ENCODE measurements at regions not wholly inside any gene's neighbourhood (a gene's known extent, or its start where the extent isn't known, plus 50 kb on each side); places are given as distances from the start of the nearest gene placed in this dataset.

DNA sequence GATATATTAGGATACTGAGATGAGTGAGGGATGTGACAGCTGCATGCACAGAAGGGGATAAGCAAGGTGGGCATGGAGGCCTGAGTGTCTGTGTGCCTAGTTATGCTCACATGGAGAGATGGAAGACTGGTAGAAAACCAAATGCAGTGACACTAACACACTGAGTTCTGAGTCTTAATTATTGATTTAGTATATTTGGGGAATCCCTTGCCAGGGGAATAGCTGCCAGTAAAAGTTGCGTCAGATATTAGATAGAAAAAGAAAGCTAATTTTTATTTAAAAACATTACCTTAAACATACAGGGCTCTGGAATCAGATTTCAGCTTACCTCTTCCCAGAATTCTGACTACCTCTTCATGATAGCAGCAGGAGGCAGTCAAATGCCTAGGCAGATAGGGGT lies 620.5 kb downstream of the METTL15 start:
- peaks cover 4% of the 10 kb centered on the region for H3K9me3 Mint-ChIP-seq (ENCODE audit: low read depth)
- no peaks in the 10 kb centered on the region for H3K36me3 Mint-ChIP-seq (ENCODE audit: low read depth)
- H3K4me3 Mint-ChIP-seq (ENCODE audit: unreplicated experiment): no peak overlapping the region
- no peaks in the 10 kb centered on the region for H3K4me1 Mint-ChIP-seq (ENCODE audit: low read depth)
- DNase-seq (ENCODE audit: low spot score): no peak
- no peaks in the 10 kb centered on the region for H3K27me3 Mint-ChIP-seq (ENCODE audit: low read depth)
- no peak overlapping the region for H3K27ac Mint-ChIP-seq (ENCODE audit: unreplicated experiment)
- TF ChIP-seq, protein P1, sequence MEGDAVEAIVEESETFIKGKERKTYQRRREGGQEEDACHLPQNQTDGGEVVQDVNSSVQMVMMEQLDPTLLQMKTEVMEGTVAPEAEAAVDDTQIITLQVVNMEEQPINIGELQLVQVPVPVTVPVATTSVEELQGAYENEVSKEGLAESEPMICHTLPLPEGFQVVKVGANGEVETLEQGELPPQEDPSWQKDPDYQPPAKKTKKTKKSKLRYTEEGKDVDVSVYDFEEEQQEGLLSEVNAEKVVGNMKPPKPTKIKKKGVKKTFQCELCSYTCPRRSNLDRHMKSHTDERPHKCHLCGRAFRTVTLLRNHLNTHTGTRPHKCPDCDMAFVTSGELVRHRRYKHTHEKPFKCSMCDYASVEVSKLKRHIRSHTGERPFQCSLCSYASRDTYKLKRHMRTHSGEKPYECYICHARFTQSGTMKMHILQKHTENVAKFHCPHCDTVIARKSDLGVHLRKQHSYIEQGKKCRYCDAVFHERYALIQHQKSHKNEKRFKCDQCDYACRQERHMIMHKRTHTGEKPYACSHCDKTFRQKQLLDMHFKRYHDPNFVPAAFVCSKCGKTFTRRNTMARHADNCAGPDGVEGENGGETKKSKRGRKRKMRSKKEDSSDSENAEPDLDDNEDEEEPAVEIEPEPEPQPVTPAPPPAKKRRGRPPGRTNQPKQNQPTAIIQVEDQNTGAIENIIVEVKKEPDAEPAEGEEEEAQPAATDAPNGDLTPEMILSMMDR (IDR thresholded peaks at IDR 0.05): no peak

DNA sequence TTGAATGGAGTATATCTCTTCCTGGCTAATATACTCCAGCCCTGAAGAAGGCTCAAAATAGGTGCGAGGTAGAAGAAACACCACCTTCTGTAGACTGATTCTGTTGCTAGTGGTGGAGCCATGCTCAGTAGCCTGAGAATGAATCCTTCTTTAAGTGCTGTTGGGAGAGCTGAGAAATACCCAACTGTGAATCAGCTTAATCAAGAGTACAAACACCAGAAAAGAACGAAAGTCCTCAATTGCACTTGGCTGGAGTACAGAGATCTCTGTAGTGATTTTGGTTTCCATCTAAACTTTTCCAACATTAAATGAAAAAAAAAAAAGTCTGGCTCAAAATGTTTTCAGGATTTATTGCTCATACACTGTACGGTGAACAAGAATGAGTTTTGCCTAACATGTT lies 619.1 kb downstream of the METTL15 start:
- H3K4me1 Mint-ChIP-seq (ENCODE audit: low read depth): no peaks in the 10 kb centered on the region
- no peak overlapping the region for H3K4me3 Mint-ChIP-seq (ENCODE audit: unreplicated experiment)
- TF ChIP-seq, protein P1 (IDR thresholded peaks at IDR 0.05): no peak
- no peaks in the 10 kb centered on the region for H3K36me3 Mint-ChIP-seq (ENCODE audit: low read depth)
- no peak for DNase-seq (ENCODE audit: low spot score)
- no peaks in the 10 kb centered on the region for H3K27me3 Mint-ChIP-seq (ENCODE audit: low read depth)
- no peaks in the 10 kb centered on the region for H3K9me3 Mint-ChIP-seq (ENCODE audit: low read depth)
- H3K27ac Mint-ChIP-seq (ENCODE audit: unreplicated experiment): no peak overlapping the region

DNA sequence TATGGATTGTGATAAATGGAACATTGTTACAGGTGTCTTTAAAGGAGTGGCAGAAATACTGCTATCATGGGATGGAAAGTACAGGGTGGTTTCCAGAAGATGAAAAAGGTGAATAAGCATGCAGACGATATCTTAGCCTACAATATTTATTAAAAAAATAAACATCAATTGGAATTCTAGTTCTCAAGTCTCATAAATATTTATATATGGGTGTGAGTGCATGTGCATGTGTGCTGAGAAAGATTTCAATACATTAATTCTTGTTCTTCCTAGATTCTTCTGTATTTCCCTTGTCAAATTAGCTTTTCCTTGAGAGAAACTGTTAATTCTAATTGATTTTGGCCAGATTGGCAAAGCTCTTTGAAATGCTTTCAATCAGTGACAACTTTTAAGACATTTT lies 618.2 kb downstream of the METTL15 start:
- TF ChIP-seq, protein P1 (IDR thresholded peaks at IDR 0.05): no peak
- Mint-ChIP-seq H3K36me3 (ENCODE audit: low read depth) (no peaks in the 10 kb centered on the region), H3K27ac (ENCODE audit: unreplicated experiment) (no peak overlapping the region), H3K4me3 (ENCODE audit: unreplicated experiment) (no peak overlapping the region), H3K9me3 (ENCODE audit: low read depth) (no peaks in the 10 kb centered on the region), H3K27me3 (ENCODE audit: low read depth) (no peaks in the 10 kb centered on the region), H3K4me1 (ENCODE audit: low read depth) (no peaks in the 10 kb centered on the region)
- no peak for DNase-seq (ENCODE audit: low spot score)

DNA sequence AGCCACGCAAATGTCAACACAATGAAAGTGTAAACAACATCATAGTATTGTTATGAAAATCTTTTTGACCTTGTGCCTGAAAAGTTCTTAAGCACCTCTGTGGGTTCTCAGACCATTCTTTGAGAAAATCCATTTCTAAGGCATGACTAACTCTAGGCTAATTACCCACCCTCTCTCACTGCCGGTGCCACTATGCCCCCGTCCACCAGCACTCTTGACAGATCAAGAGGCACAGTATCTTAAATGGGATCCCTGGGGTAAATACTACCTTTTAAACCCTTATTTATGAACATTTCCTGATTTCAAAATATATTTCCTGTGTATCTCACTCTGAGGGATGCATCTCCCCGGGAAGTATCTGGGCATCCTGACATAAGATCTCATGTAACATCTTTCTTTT lies 607.5 kb downstream of the METTL15 start:
- H3K4me3 Mint-ChIP-seq (ENCODE audit: unreplicated experiment): no peak overlapping the region
- no peaks in the 10 kb centered on the region for H3K36me3 Mint-ChIP-seq (ENCODE audit: low read depth)
- H3K27me3 Mint-ChIP-seq (ENCODE audit: low read depth): no peaks in the 10 kb centered on the region
- no peak overlapping the region for H3K27ac Mint-ChIP-seq (ENCODE audit: unreplicated experiment)
- no peak for DNase-seq (ENCODE audit: low spot score)
- no peaks in the 10 kb centered on the region for H3K4me1 Mint-ChIP-seq (ENCODE audit: low read depth)
- no peaks in the 10 kb centered on the region for H3K9me3 Mint-ChIP-seq (ENCODE audit: low read depth)
- TF ChIP-seq, protein P1 (IDR thresholded peaks at IDR 0.05): no peak

DNA sequence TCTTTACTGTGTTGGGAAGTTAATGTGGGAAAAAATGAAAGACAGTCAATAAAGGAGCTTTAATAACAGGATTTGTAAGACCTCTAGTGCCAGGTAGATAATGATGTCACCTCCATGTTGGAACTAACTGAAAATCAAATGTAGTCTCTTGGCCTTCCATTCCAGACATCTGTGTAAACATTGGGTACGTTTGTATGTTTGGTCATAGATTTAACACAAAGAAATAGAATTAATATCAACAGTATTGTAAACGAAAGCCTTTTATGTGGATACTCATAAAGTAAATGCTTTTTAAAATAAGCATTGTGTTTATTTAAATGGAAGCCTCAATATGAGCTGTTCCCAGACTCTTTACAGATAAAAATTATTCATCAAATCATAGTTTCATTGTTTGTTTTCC lies 605.7 kb downstream of the METTL15 start:
- Mint-ChIP-seq H3K27me3 (ENCODE audit: low read depth) (no peaks in the 10 kb centered on the region), H3K4me1 (ENCODE audit: low read depth) (no peaks in the 10 kb centered on the region), H3K27ac (ENCODE audit: unreplicated experiment) (no peak overlapping the region), H3K36me3 (ENCODE audit: low read depth) (no peaks in the 10 kb centered on the region), H3K4me3 (ENCODE audit: unreplicated experiment) (no peak overlapping the region), H3K9me3 (ENCODE audit: low read depth) (no peaks in the 10 kb centered on the region)
- no peak for DNase-seq (ENCODE audit: low spot score)
- TF ChIP-seq, protein P1 (IDR thresholded peaks at IDR 0.05): no peak

All from chondrocyte (in vitro differentiated cells).